Gastroesophageal sphincter (tissue), 4 donors: ENCODE measurements at regions not wholly inside any gene's neighbourhood (a gene's known extent, or its start where the extent isn't known, plus 50 kb on each side); places are given as distances from the start of the nearest gene placed in this dataset.

Experiments used
- ATAC-seq: fragments of 150-250 bp; one replicate; pipeline ENCODE4 v1.9.1; 2016; ENCODE audit warnings: mild to moderate bottlenecking, moderate library complexity
- H3K27ac ChIP-seq, 4 donors: fragments of 200-600 bp; sonication (generic) in 3 of 4; 1 replicate in 3 of 4; 2 replicates in 1 of 4; pipeline ENCODE4 v1.5.1; 2016 to 2019
- H3K27me3 ChIP-seq: fragments of 200-600 bp; sonication (generic); one replicate; pipeline ENCODE4 v1.5.1; 2019
- H3K36me3 ChIP-seq, 2 donors: fragments of 200-600 bp; sonication (generic); one replicate each; pipeline ENCODE4 v1.5.1; 2019; ENCODE audit warnings: control low read depth in 1 of 2
- H3K4me1 ChIP-seq, 3 donors: fragments of 200-600 bp; sonication (generic); 1 replicate in 2 of 3; 2 replicates in 1 of 3; pipeline ENCODE4 v1.5.1; 2016 to 2019; ENCODE audit warnings: control low read depth in 2 of 3
- H3K4me3 ChIP-seq, 2 donors: fragments of 200-600 bp; sonication (generic); one replicate each; pipeline ENCODE4 v1.5.1; 2019; ENCODE audit warnings: mild to moderate bottlenecking in 1 of 2, moderate library complexity in 1 of 2
- H3K9me3 ChIP-seq, 3 donors: fragments of 200-600 bp; sonication (generic); one replicate each; pipeline ENCODE4 v1.5.1; 2017 to 2019; ENCODE audit warnings: control low read depth in 2 of 3
- CTCF ChIP-seq, 4 experiments: fragments of 200-600 bp in 2 of 4; fragments of 450-650 bp in 2 of 4; sonication (generic) in 1 of 4; IDR thresholded peaks; one replicate each; pipeline ENCODE4 v1.5.1; 2017 to 2019; ENCODE audit warnings: antibody characterized with exemption in 4 of 4, mild to moderate bottlenecking in 2 of 4, moderate library complexity in 2 of 4
- EP300 ChIP-seq: sonication (generic); formaldehyde crosslinking; IDR thresholded peaks from one replicate; pipeline ENCODE4 v1.6.1; 2017; ENCODE audit warnings: antibody characterized with exemption, mild to moderate bottlenecking
- POLR2A ChIP-seq, 2 donors: fragments of 450-650 bp; IDR thresholded peaks; one replicate each; pipeline ENCODE4 v1.6.1; 2017; ENCODE audit warnings: antibody characterized with exemption in 2 of 2, mild to moderate bottlenecking in 2 of 2, moderate library complexity in 1 of 2
- POLR2AphosphoS5 ChIP-seq: sonication (generic); formaldehyde crosslinking; IDR thresholded peaks from one replicate; pipeline ENCODE4 v1.6.1; 2017; ENCODE audit warnings: antibody characterized with exemption
- WGBS, 2 donors: methylation state at CpG; one replicate each; pipeline ENCODE4 v1.1.5; 2018; ENCODE audit warnings: low coverage in 1 of 2; 5-methylcytosine and 5-hydroxymethylcytosine counted together

GRCh38 chr7:148484486-148484885 is 106.1 kb upstream of the C7orf33 start:
- Histone ChIP-seq H3K4me1 (no peaks in the 10 kb centered on the region), H3K27me3 (no peaks in the 10 kb centered on the region), H3K36me3 (no peaks in the 10 kb centered on the region), H3K4me3 (no peak overlapping the region), H3K9me3 (no peaks in the 10 kb centered on the region), H3K27ac (no peak overlapping the region)
- TF ChIP-seq POLR2AphosphoS5, result no peak
- TF ChIP-seq EP300, result no peak
- no peak for TF ChIP-seq POLR2A (IDR thresholded peaks at IDR 0.05)
- no peak for TF ChIP-seq CTCF (IDR thresholded peaks at IDR 0.05)
- 70 to 90% methylated on average over 2 to 3 of the region's 3 CpGs for WGBS, 2 donors
- ATAC-seq, result no peak

GRCh38 chr7:148485618-148486017 is 104.9 kb upstream of the C7orf33 start:
- no peaks in the 10 kb centered on the region for H3K27me3 ChIP-seq
- H3K4me3 ChIP-seq, result no peak overlapping the region
- H3K9me3 ChIP-seq, result no peaks in the 10 kb centered on the region
- H3K36me3 ChIP-seq, result no peaks in the 10 kb centered on the region
- H3K27ac ChIP-seq, result no peak overlapping the region
- no peaks in the 10 kb centered on the region for H3K4me1 ChIP-seq
- WGBS, 2 donors, result 42 to 56% methylated on average over 3 of the region's 3 CpGs
- ATAC-seq, result no peak
- no peak for TF ChIP-seq POLR2AphosphoS5
- TF ChIP-seq CTCF (IDR thresholded peaks at IDR 0.05), result peak in 1 of 4 experiments; percentile 28
- no peak for TF ChIP-seq POLR2A (IDR thresholded peaks at IDR 0.05)
- no peak for TF ChIP-seq EP300

- H3K27ac ChIP-seq, result no peak overlapping the region
- no peaks in the 10 kb centered on the region for H3K27me3 ChIP-seq
- no peak for ATAC-seq
- no peak overlapping the region for H3K4me3 ChIP-seq
- no peaks in the 10 kb centered on the region for H3K9me3 ChIP-seq
- no peaks in the 10 kb centered on the region for H3K36me3 ChIP-seq
- no peaks in the 10 kb centered on the region for H3K4me1 ChIP-seq
- WGBS, 2 donors, result 80 to 97% methylated on average over 2 to 6 of the region's 7 CpGs
- no peak for TF ChIP-seq POLR2A (IDR thresholded peaks at IDR 0.05)
- TF ChIP-seq EP300, result no peak
- no peak for TF ChIP-seq POLR2AphosphoS5
- no peak for TF ChIP-seq CTCF (IDR thresholded peaks at IDR 0.05)
These were observed 103.6 kb upstream of the C7orf33 start for GRCh38 chr7:148486937-148487336.

GRCh38 chr7:148487912-148488311 is 102.7 kb upstream of the C7orf33 start:
- no peak for ATAC-seq
- Histone ChIP-seq H3K4me3 (no peak overlapping the region), H3K4me1 (no peaks in the 10 kb centered on the region), H3K27ac (no peak overlapping the region), H3K36me3 (no peaks in the 10 kb centered on the region), H3K9me3 (peaks cover 0 to 8% (median 0%) of the 10 kb centered on the region in 3 donors), H3K27me3 (no peaks in the 10 kb centered on the region)
- TF ChIP-seq EP300 (no peak), POLR2A (IDR thresholded peaks at IDR 0.05) (no peak), POLR2AphosphoS5 (no peak), CTCF (IDR thresholded peaks at IDR 0.05) (no peak)
- 64 to 84% methylated on average over 2 of the region's 4 CpGs for WGBS, 2 donors

GRCh38 chr7:148489678-148490077 is 100.9 kb upstream of the C7orf33 start:
- ATAC-seq, result no peak
- 53 to 73% methylated on average over 4 to 6 of the region's 6 CpGs for WGBS, 2 donors
- H3K36me3 ChIP-seq, result no peaks in the 10 kb centered on the region
- TF ChIP-seq POLR2AphosphoS5 (no peak), CTCF (IDR thresholded peaks at IDR 0.05) (no peak)
- peaks cover 0 to 12% (median 0%) of the 10 kb centered on the region in 3 donors for H3K9me3 ChIP-seq
- H3K4me3 ChIP-seq, result no peak overlapping the region
- H3K27ac ChIP-seq, result no peak overlapping the region
- no peaks in the 10 kb centered on the region for H3K4me1 ChIP-seq
- no peaks in the 10 kb centered on the region for H3K27me3 ChIP-seq
